ENCODE measurements at regions not wholly inside any gene's neighbourhood (a gene's known extent, or its start where the extent isn't known, plus 50 kb on each side); places are given as distances from the start of the nearest gene placed in this dataset.
"Not testable (repeated sequence)": the region's sequence is repeated elsewhere in the genome, so short reads cannot be mapped to it uniquely, and the experiment has no call there.

GRCh38 chr11:67776852-67777520, 102.6 kb upstream of the ALDH3B2 start:
- no peak for DNase-seq (ENCODE audit: low read depth in 2 of 2, low spot score in 1 of 2)

GRCh38 chr11:67774175-67774574, 99.8 kb upstream of the ALDH3B2 start:
- DNase-seq (ENCODE audit: low read depth in 2 of 2, low spot score in 1 of 2), result not testable (repeated sequence)

- not testable (repeated sequence) for DNase-seq (ENCODE audit: low read depth in 2 of 2, low spot score in 1 of 2)
Observed at GRCh38 chr11:67768001-67768730, 93.7 kb upstream of the ALDH3B2 start.

GRCh38 chr11:67761211-67761610, 86.8 kb upstream of the ALDH3B2 start:
- DNase-seq (ENCODE audit: low read depth in 2 of 2, low spot score in 1 of 2), result not testable (repeated sequence)

GRCh38 chr11:67759321-67759720, 84.9 kb upstream of the ALDH3B2 start:
- not testable (repeated sequence) for DNase-seq (ENCODE audit: low read depth in 2 of 2, low spot score in 1 of 2)

- DNase-seq (ENCODE audit: low read depth in 2 of 2, low spot score in 1 of 2), result not testable (repeated sequence)
Observed at GRCh38 chr11:67758467-67758866, 84.0 kb upstream of the ALDH3B2 start.

- DNase-seq (ENCODE audit: low read depth in 2 of 2, low spot score in 1 of 2), result not testable (repeated sequence)
Observed at GRCh38 chr11:67758009-67758408, 83.6 kb upstream of the ALDH3B2 start.

GRCh38 chr11:67753820-67754219, 79.4 kb upstream of the ALDH3B2 start:
- not testable (repeated sequence) for DNase-seq (ENCODE audit: low read depth in 2 of 2, low spot score in 1 of 2)

GRCh38 chr11:67745181-67745726, 70.8 kb upstream of the ALDH3B2 start:
- DNase-seq (ENCODE audit: low read depth in 2 of 2, low spot score in 1 of 2), result no peak

GRCh38 chr11:67744231-67744630, 69.8 kb upstream of the ALDH3B2 start:
- DNase-seq (ENCODE audit: low read depth in 2 of 2, low spot score in 1 of 2), result not testable (repeated sequence)

- DNase-seq (ENCODE audit: low read depth in 2 of 2, low spot score in 1 of 2), result not testable (repeated sequence)
Observed at GRCh38 chr11:67738231-67738630, 63.8 kb upstream of the ALDH3B2 start.

- DNase-seq (ENCODE audit: low read depth in 2 of 2, low spot score in 1 of 2), result not testable (repeated sequence)
Observed at GRCh38 chr11:67737562-67738080, 63.2 kb upstream of the ALDH3B2 start.

- peak in 1 of 2 donors; percentile 11 for DNase-seq (ENCODE audit: low read depth in 2 of 2, low spot score in 1 of 2)
Observed at GRCh38 chr11:67732045-67732787, 57.8 kb upstream of the ALDH3B2 start.

GRCh38 chr11:67731583-67731982, 57.2 kb upstream of the ALDH3B2 start:
- no peak for DNase-seq (ENCODE audit: low read depth in 2 of 2, low spot score in 1 of 2)

- not testable (repeated sequence) for DNase-seq (ENCODE audit: low read depth in 2 of 2, low spot score in 1 of 2)
Observed at GRCh38 chr11:67728163-67728571, 53.7 kb upstream of the ALDH3B2 start.

GRCh38 chr11:67727066-67728040, 52.9 kb upstream of the ALDH3B2 start:
- not testable (repeated sequence) for DNase-seq (ENCODE audit: low read depth in 2 of 2, low spot score in 1 of 2)

Measured in stimulated activated CD8-positive, alpha-beta memory T cell treated with anti-CD3 and anti-CD28 coated beads, Interleukin-4, amount 100 ng/mL, for 1 hour (primary cell).